ENCODE measurements at regions not wholly inside any gene's neighbourhood (a gene's known extent, or its start where the extent isn't known, plus 50 kb on each side); places are given as distances from the start of the nearest gene placed in this dataset.
A peak's percentile ranks its signal among the peaks of the same experiment; 100 is the strongest.

DNA sequence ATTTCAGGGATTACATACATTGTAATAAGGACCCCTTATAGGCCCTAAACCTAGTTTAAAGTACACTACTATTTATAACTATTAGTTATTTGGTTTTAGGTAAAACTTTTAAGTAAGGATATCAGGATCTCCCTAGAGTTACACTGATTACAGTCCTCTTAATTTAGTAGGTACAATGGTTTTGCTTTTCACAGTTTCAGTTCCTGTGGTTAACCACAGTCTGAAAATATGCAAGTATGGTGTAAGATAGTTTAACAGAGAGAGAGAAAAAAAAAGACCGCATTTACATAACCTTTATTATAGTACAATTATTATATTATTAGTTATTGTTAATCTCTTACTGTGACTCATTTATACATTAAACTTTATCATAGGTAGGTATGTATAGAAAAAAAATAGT is 725.3 kb upstream of the PTPRD start:
- DNase-seq = peak; percentile 38

DNA sequence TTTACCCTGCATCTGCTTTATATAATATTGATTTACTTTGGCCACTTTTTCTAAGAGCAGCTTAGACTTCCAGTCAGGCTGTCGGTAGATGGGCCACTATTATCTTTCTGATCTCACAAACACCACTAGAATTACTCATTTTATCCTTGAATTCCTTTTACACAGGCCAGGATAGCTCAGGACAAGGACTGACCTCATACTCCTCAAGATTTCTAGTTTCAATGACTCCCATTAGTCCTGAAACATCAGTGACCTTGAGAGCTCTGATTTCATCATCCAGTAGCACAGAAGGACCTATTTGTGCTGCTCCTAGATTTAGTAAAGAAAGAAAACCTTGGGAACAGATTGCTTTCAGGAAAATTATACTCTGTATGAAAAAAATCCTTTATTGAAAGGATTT is 727.9 kb upstream of the PTPRD start:
- no peak for DNase-seq

DNA sequence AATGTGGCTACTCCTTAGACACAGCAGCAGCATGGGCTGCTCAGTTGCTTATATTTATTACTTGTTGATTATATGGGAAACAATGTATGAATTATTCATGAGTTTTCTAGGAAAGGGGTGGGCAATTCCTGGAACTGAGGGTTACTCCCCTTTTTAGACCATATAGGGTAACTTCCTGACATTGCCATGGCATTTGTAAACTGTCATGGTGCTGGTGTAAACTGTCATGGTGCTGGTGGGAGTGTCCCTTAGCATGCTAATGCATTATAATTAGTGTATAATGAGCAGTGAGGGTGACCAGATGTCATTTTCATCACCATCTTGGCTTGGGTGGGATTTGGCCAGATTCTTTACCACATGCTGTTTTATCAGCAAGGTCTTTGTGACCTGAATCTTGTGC is 734.6 kb upstream of the PTPRD start:
- no peak for DNase-seq

DNA sequence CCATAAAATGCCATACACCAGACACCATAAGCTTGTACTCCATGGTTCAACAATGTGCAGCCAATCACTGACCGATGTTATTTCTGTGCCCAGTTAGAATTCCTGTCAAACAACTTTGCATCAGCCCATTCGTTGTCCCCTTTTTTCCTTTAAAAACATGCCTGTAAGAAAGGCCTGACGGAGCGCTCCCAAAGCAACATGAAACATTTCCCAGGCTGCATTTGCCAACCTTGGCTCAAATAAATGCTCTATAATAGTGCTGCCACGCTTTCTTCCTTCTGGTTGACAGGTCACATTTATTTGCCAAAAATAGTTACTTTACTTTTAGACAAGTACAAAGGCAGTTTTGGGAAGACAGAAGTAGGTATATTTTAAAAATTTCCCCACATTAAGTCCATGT is 735.6 kb upstream of the PTPRD start:
- DNase-seq = no peak

DNA sequence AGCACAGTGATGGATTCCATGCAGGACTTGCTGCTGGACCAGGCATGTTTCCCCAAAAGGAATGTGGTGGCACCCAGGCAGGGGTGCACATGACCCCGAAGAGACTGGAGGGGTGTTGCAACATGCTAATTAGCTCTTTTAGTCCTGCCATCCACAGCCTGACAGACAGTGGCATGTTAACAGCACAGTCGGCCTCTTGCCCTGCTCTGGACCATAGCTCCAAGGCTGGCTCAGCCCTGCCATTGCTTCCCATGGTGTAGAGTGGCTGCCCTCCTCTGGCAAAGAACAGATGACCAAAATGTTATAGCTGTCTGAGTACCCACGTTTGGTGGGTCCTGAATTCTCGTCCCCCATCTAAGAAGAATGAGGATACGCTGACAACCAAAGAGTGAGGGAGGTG is 736.4 kb upstream of the PTPRD start:
- no peak for DNase-seq

DNA sequence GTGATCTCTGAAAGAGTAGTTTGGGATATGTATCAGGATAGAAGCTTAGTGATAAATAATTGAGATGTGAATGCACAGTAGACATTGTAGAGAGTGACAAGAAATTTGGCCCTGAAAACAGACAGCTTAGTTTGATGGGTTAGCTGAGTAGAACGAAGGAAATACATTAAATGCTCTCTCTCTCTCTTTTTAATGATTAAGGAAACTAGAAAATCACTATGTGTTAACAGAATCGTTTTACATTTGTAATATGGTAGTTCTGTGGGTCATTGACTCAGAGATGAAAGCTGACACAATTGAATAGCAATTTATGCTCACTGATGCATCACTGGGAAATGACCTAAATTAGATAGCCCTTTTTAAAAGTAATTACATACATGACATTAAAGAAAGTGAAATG is 739.8 kb upstream of the PTPRD start:
- no peak for DNase-seq

DNA sequence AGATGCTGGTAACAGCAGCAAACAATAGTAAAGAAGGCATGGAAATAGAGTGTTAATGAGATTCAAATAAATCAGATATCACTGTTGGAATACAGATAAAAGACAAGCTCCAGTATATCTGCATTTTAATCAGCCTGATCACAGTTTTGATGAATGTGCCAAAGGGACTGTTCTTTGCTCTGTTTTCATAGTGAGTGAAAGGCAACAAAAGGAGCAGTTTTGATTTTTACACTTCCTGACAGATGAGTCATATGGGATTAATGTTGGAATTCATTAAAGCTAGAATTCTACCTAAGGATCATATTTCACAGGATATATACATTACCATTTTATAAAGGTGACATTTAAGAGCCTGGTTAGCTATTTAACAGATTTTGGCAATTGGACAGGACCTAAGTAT is 743.3 kb upstream of the PTPRD start:
- DNase-seq = no peak

DNA sequence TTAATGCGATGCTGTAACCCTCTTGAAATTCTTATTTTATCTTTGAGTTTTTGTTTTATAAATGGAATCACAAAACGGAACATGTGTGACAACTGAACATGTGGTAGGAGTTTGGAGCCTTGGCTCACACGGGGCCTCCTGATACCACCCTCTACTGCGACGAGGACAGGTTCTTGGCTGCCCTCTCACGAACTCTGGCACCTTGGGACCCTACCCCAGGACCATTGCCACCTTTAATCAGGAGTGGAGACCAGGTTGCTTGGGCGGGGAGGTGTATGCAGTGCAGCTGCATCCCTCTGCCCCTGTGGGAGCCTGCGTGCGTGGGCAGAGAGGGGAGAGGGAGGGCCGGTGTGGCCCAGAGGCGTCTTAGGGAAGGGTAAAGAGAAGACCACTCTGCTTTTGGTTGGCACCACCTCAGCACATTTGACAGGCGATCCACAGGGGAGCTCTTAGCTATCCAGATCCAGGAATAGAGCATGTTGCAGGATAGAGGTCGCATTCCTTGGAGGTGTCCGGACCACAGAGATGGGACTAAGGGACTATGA is 753.9 kb upstream of the PTPRD start:
- DNase-seq = no peak

DNA sequence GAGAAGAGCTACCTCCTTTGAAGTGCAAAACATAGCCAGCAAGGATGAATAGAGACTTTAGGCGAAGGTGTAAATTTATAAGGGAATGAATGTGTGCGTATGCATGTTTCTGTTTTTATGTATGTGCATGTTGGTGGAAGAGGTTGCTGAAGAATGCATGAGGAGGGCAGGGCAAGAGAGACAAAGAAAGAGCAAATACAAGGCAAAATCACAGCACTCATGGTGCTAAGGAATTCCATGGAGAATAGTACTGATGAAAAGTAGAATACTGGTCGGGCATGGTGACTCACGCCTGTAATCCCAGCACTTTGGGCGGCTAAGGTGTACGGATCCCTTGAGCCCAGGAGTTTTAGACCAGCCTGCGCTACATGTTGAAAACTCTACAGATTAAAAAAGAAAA is 762.1 kb upstream of the PTPRD start:
- DNase-seq = no peak

DNA sequence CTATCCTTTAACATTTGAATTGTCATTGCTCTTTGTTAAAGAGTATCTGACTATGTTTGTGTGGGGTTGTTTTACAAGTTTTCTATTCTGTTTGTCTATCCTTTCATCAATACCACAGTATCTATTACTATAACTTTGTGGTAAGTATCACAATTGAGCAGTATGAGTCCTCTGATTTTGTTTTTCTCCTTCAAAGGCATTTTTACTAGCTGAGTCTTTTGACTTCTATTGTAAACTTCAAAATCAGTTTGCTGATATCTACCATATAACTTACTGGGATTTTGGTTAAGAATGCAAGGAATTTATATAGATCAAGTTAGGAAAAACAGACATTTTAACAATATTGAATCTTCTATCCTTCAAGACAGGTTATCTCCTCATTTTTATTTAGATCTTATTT is 789.8 kb upstream of the PTPRD start:
- DNase-seq = no peak

DNA sequence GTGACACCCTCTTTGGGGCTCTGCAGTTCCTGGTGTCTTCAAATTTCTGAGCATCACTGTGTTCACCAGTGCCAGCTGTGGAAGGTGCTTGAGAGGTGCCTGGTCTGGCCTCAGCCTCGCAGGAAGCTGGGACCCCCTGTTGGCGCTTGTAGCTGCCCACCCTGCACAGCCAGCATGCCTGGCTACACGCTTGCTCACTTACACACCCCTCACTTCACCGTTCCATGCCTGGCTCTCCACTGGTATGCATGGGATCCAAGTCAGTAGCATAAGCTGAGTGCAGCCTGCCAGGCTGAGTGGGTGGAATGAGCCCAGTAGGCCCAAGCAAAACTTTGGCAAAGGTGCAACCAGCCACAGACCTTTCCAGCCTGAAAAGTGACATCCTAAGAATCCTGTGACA is 801.4 kb upstream of the PTPRD start:
- no peak for DNase-seq

DNA sequence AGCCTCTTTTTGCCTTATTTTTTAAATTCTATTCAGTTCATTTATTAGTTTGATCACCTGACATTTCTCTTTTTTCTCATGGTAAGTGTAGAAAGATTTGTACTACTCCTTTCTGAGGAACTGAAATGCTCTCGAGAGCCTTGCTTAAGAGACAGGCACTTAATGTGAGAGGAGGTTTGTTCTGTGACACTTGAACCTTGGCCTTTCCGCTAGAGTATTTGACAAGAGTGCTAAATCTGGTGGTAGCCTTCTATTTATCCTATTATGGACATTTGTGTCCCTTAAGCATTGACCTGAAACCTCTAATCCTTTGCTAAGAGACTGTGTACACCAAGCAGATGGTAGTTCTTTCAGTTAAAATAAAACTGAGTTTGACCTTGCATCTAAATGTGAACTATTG is 805.0 kb upstream of the PTPRD start:
- DNase-seq = no peak

DNA sequence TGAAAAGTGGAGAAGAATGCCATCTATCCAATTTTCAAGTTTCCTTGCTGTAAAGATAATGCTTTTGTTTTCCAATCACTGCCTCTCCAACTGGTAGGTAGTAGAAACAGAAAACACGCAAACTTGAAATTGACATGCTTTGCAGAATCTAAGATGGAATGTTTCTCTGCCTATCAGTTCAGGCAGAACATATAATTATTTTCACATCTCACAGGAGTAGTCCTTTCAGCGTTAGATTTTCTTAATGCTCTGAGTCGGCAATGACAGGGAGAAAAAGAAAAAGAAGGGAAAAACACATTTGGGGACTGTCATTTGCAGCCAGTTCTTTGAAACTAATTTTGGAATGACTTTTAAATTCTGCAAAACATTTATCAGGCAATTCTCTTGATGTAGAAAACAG is 818.7 kb upstream of the PTPRD start:
- DNase-seq = no peak

DNA sequence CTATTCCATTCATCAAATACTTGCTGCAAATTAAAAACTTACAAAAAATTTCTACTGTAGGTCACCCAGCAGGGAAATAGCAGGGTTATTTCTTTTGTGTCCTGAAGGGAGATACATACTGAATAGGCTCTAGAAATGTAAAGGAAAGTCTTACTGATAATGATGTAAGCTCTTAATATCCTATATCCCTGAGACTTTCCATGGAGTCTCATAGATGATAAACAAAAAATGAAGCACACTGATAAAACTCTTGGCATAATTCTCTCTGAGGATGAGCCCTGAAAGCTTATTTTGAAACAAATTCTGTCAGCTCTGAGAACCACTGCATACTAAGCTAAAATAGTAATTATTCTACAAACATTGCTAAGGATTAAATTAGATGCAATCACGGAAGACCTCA is 819.6 kb upstream of the PTPRD start:
- DNase-seq = no peak

DNA sequence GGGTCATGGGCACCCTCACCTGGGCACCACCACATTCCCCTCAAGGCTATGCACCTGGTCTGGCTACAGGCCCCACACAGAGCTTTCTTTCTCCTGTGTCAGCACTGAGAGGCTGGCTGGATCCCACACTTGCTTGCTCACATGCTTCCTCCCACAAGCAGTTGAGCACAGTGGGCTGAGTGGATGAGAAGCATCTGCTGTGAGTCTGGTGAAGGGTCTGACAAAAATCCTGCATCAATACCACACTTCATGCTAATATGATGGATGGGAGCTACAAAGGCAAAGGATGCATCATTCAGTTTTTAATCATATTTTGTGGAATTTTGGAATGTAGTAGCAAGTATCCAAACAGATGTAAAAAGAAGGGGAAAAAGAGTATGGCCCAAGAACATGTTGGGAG is 830.8 kb upstream of the PTPRD start:
- no peak for DNase-seq

DNA sequence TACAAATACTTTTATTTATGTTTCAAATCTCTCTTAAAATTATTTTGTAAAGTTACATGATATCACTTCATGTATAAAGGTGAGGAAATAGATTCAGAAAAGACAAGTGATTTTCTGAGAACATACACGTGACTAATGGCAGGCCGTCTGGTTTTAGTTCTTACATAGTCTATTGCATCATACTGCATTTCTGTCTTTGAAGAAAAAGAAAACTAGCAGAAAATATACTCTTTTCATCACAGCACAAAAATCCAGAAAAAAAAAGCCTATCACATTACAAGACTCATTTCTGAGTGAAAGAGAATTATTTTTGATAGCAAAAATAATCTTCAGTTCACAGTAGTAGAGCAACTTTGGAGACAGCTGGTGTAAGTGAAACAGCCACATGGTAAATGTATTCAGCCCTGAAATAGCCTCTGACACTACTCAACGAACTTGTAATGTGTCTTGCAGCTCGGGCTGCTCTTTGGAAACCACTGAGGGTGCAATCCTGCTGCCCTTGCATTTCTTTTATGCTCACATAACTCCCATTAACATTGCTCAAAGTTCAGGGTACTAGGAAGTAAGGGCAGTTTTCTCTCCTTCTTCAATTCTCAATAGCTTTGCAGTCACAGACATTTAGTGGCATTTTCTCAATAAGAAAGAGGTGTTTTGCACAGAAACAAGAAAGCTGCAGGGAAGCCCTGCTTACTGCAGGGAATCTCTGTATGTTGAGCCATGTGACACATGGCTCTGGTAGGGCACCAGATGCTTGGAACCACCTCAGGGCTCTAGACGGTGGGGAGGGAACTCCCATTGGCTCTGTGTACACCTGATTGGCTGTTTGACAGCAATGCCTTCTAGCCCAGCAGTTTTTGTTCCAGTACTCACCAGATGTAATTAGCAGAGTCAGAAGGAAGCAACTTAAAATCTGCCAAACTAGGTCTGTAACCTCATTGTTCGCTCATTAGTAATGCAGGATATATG is 845.3 kb upstream of the PTPRD start:
- DNase-seq = no peak

DNA sequence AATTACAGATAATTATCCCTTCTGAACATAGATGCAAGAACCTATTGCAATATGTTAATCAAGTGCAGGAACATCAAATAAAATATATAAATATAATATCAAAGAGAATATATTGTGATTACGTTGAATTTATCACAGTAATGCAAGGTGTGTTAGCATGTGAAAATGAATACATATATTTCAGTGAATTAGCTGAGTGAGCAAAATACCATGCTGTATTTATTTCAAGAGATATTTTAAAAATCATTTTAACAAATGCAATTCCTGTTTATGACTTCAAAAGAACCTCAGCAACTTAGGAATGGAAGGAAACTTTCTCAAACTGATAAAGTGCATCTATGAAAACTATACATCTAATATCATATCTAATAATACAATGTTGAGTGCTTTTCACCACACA is 856.9 kb upstream of the PTPRD start:
- no peak for DNase-seq

DNA sequence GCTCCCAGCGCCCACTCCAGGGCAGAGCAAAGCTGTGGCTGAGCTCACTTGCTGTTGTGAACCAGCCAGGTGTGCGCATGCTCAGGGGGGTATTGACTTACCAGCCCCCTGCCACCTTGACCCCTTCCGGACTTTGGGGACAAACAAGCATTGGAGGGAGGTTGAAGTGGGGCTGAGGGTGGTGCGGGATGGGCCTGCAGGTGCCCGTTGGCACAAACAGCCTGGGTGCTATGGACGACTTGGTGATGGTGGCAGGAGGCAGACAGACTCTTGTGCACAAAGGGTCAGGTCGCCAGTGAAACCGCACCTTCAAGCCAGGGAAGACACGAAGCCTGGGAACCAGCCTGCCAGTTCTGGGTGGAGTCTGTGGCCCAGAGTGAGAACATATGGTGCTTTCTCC is 858.5 kb upstream of the PTPRD start:
- no peak for DNase-seq

DNA sequence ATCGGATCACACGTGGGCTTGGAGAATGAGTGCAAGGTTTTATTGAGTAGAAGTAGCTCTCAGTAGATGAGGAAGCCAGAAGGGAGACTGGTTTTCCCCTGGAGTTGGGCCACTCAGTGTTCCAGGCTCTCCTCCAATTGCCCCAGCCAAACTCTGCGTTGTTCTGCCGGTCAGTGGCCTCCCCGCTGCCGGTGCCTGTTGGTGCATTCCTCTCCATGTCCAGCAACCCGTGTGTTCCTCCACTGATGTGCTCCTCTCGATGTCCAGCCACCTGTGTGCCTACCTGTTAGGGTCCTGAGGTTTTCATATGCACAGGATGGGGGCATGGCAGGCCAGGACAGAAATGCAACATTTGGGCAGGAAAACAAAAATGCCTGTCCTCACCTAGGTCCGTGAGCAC is 888.0 kb upstream of the PTPRD start:
- no peak for DNase-seq

DNA sequence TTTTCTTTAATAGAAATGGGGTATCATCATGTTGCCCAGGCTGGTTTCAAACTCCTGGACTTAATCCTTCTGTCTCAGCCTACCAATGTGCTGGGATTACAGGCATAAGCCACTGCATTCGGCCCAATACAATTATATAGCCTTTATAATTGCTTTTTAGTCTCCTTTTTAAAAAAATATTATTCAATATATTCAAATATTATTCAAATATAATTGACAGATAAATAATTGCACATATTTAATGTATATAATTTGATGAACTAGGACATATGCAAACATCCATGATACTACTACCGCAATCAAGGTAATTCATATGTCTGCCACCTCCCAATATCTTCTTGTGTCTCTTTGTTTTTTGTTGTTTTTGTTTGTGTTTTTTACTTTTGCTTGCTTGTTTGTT is 894.2 kb upstream of the PTPRD start:
- no peak for DNase-seq

DNA sequence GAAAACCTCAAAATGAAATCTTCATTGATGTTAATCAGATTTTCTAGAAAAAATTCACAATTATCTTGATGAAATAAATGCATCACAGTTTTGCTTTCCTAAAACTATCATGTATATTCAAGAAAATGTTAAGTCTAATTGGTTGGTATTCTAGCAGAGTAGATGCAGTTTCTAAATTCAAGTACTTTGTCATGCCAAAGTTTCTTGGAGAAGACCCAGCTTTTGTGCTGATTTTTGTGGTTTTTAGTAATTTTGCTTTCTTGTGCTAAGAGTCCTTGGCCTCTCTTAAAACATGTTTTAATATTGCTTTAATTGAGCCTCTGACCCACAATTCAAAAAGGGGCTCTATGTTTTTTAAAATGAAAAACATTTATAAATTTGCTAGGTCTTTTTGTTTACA is 924.8 kb upstream of the PTPRD start:
- DNase-seq = no peak

DNA sequence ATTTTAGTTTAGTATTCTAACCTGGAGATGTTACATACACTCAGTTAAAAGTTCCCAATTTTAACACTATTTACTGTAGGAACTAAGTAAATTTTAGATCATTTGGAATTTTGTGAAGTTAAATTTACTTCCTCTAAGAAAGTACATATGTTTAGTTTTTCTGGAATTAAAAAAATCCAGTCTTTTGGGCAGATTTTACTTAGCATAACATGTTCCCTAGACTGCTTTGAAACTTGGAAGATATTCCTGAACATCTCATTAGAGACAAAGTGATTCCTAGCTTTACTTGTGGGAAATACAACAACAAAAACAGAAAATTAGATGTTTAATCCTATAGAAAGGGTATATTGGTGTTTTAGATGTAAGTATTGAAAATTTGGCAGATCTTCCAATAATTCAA is 930.0 kb upstream of the PTPRD start:
- DNase-seq = no peak

DNA sequence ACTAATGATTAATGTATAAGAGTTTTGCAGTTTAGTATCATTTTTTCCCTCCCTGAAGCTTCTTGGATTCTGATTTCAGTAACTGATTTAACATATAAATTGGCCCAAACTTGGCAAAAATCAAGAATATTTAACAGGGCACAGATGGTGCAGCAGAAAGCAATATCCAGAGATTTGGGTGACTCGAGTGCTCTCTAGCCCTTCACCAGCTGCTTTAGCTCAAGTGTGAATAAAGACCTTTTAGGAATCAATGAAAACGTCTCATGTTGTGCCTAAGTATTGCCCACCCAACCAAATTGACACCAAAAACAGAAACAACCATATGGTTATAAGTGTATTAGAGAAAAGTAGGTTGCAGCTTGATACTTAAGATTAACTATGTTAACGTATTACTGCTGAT is 933.4 kb upstream of the PTPRD start:
- no peak for DNase-seq

DNA sequence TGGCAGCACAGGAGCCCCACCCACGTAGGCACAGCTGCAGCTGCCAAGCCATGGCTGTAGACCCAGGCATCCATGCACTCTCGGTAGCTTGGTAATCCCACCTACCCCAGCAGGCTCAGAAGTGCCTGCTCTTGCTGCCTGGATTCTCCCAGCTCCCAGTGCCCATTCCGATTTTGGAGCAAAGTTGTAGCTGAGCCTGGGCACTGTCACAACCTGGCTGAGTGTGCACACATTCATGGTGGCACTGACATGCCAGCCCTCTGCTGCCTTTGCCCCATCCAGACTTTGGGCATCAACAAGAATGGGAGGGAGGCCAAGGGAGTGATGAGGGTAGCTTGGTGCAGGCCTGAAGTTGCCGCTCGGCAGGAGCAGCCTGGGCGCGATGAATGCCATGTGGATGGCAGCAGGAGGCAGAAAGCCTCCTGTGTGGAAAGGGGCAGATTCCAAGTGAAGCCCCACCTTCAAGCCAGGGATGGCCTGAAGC is 936.6 kb upstream of the PTPRD start:
- DNase-seq = no peak

DNA sequence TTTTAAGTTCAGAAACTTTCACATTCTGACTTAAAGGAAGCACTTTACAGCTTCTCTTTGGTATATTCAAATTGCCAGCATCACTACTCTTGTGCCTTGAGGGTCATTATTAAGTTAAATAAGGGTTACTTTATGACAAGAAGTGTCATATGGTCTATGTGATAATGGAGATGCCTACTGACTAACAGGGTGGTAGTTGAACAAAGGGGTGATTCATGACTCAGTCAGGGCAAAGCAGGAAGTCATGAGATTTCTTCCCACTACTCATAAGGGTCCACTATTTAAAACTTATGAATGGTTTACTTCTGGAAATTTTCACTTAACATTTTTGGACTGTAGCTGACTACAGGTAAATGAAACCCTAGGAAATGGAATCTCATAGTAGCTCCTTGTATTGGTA is 938.3 kb upstream of the PTPRD start:
- DNase-seq = no peak
